NOMO-1 treated with DMSO at 0.1 percent for 48 hours (cell line): ENCODE measurements at regions not wholly inside any gene's neighbourhood (a gene's known extent, or its start where the extent isn't known, plus 50 kb on each side); places are given as distances from the start of the nearest gene placed in this dataset.
A peak's percentile ranks its signal among the peaks of the same experiment; 100 is the strongest.
"Not testable (repeated sequence)": the region's sequence is repeated elsewhere in the genome, so short reads cannot be mapped to it uniquely, and the experiment has no call there.

Experiments
- DNase-seq: peaks from one replicate; lab custom pipeline; 2025; ENCODE audit not compliant: unreplicated experiment; lab: John Stamatoyannopoulos, UW

DNA sequence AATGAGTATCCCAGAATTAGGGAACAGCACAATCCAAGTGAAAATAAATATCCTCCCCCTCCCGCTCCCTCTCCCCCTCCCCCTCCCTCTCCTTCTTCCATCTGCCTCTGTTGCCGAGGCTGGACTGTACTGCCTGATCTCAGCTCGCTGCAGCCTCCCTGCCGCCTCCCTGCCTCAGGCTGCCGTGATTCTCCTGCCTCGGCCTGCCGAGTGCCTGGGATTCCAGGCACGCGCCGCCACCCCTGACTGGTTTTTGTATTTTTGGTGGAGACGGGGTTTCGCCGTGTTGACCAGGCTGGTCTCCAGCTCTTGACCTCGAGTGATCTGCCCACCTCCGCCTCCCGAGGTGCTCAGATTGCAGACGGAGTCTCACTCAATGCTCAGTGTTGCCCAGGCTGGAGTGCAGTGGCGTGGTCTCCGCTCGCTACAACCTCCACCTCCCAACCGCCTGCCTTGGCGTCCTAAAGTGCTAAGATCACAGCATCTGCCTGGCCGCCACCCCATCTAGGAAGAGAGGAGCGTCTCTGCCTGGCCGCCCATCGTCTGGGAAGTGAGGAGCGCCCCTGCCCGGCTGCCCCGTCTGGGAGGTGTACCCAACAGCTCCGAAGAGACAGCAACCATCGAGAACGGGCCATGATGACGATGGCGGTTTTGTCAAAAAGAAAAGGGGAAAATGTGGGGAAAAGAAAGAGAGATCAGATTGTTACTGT, 178.9 kb upstream of the IPO5 start:
- DNase-seq = not testable (repeated sequence)

DNA sequence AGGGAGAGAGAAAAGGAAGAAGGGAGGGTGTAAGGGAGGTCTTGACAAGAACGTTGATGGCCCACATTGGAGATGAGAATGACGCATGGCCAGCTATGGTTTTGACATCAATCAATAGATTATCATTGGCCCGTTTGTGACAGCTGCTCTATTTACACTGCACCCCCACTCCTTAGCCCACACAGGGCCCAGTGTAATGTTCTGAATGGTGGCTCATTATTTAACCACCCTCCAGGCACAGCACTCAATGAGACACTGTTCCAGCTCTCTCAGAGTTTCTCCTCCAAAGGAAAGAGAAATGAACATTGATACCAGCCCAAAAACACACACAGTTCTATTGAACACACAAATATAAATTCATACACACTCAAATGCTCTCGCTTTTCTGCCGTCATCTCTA, 173.0 kb upstream of the IPO5 start:
- DNase-seq = no peak

DNA sequence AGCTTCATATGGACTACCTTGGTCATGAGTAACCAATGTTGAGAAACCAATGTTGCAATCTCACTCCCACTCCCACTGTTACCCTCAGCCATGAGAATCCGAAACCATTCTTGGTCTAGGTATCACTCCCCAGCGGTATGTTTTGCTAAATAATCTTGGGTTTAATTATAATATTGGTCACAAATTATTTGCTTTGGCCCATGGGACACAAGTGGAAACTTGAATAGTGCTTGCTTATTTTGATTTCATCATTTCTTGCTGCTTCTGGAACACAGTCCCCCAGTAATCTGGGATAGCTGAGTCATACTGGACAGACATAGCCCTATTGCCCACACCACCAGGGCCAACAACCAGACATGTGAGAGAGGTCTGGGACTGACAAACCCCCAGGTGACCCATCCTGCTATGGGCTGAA, 171.6 kb upstream of the IPO5 start:
- no peak for DNase-seq

DNA sequence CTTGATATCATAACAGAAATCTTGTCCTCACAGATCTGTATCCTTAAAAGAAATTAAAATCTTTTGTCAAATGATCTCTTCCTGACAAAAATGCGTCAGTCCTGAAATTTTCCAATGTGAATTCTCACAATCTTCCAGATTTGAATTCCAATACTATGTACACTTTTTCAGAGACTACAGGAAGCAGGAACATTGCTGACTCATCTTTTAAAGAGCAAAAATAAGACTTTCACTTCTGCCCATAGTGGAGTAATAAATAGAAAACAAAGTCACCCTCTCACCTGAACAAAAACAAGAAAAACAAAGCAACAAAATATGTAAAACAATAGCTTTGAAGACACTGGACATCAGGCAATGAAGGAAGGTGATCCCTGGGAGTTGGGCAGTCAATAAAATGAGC, 167.0 kb upstream of the IPO5 start:
- DNase-seq = no peak

DNA sequence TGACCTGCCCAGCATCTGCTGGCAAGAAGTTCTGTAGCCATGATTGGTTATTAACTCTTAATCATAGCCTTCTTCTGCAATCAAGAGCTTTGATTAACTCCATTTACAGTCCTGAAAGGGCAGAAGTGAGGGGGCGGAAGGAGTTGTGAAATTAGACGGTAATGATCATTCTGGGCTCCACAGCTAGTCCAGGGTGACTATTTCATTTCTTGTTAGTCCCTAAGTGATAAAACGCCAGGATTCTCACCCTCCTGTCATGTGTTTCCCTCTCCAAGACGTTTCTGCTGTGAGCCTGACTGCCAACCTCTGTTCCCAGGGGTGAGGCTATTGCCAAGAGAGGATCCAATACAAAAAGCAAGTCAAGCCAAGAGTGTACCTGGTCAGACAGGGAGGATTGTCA, 155.9 kb upstream of the IPO5 start:
- no peak for DNase-seq

DNA sequence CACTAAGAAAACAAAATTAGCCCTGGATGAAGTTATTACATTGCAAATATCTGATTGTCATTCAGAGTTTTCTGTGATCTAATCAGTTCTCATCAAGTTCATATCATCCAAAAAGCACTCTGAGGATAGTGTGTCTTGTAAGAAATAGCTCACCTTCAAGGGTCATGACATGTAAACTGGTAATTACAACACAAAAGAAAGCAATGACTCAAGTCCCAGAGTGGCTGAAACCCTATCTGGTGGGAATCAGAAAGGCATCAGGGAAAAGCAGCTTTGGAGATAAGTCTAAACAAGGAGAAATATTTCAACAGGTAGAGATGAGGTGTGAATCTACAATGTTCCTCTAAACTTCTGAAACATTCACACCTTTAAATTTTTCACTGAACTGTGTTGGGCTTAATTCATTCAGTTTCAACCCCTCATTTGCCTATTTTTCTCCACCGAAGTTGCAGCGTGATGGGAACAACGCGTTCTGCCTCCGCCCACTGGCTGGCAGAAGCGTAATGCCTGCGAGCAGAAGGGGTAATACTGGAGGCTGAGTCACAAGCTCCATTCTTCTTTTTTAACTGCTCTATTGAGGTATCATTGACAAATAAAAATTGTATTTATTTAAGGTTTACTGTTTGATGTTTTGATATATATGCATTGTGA, 155.2 kb upstream of the IPO5 start:
- no peak for DNase-seq

DNA sequence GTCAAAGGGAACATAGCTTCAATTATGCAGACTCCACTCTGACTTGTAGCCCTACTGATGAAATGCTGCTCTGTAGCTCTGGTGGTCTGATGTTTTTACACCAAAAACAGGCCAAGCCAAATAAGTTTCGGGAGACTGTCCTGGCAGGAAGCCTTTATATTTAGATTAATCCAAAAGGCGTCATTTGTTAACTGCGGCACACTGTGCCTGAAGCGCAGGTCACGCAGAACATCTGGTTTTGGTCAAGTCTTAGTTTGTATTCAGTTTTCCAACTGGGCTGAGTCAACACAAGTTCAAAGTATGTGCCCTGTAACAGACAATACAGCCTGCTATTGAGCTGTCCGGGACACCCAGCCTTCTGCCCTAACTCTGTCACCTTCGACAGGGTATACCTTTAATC, 154.6 kb upstream of the IPO5 start:
- no peak for DNase-seq

DNA sequence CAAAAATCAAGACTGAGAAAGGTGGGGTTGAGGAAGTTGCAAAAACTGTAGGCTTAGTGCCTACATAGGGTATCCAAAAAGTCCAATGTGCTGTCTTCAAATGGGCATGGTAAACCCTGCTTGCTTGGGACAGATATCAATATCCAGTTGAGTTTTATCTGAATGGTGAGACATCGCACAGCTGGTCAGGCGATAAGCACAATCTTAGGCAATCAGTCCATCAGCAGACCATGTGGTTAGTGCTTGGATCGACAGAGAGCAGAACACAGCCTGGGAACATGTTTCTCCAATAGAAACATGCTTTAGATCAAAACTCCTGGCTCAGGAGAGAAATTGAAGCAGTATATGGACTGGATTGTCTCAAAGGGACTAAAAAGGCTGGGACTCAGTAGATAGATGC, 151.3 kb upstream of the IPO5 start:
- no peak for DNase-seq

DNA sequence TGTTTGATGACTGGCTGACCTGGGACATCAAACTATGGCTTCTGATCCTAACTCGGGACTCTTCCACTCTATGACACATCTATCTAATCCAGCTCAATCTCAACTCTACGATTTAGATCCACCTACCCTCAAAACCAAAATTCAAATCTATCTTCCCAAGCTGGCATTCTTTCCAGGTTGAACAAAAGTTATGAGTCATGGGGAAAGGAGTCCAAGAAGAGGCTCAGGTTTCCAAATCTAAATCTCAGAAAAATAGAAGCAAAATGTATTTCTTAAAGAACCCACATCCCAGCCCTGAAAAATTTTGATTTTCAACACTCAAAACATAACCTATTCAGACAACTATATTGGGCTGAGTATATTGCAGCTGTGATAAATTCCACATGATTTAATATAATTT, 143.9 kb upstream of the IPO5 start:
- no peak for DNase-seq

DNA sequence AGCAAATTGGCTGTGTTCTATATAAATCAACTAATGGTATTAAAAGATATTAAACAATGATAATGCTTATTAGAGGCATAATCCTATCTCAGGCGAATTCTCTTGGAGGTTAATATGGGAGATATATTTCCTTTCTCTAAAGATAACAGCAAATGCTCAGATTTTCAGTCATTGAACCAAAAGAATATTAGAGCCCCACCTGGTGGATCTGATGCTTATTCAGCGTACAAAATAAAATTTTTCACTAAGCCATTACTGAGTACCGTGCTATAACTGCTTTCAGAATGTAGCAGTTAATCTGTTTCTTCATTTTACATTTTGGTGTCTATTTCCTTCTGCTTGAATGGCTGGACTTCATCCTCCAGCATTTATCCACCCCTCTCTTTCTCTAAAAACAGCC, 143.3 kb upstream of the IPO5 start:
- no peak for DNase-seq

DNA sequence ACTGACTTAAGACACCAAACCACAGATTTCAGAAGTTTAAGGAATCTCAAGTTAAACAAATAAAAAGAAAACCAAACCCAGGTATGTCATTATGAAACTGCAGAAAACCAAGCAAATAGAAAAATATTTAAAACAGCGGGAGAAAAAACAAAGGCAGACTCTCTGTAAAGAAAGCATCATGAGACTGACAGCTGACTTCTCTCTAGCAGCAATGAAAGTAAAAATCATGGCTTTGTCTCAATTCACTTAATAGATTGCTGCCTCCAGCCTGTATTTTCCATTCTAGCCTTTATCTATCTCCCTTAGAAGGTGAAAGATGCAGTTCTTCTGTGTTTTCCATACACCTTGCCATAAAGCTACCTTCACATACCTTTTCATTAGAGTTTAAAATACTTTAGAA, 131.1 kb upstream of the IPO5 start:
- no peak for DNase-seq

DNA sequence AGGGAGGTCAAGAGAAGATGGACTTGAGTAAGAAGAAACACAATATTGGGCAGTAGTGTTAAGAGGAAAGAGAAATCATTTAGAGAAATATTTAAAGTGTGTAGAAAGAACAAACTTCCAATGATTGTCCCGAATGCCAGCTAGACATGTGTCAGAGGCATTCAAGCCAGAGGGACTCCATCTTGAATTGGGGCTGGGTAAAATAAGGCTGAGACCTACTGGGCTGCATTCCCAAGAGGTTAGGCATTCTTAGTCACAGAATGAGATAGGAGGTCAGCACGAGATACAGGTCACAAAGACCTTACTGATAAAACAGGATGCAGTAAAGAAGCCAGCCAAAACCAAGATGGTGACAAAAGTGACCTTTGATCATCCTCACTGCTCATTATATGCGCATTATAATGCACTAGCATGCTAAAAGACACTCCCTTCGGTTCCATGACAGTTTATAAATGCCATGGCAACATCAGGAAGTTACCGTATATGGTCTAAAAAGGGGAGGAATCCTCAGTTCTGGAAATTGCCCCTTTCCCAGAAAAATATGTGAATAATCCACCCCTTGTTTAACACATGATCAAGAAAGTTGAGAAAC, 127.0 kb upstream of the IPO5 start:
- no peak for DNase-seq

DNA sequence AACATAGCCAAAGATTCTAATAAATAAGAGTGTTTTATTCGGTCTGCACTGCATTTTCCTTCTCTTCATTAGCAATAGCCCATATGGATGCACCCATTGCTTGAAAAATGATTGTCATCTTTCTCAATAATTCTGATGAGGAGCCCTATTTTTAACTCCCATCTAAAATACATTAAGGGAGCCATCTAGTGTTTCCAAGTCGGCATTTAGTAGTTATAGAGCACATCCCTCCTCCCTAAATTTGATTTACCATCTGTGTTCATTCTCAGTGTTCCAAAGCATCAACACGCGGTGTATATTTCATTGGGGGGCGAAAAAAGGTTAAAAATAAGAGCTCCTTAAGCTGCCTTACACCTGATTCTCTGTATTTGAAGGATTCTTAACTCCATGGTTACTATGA, 119.2 kb upstream of the IPO5 start:
- DNase-seq = no peak

DNA sequence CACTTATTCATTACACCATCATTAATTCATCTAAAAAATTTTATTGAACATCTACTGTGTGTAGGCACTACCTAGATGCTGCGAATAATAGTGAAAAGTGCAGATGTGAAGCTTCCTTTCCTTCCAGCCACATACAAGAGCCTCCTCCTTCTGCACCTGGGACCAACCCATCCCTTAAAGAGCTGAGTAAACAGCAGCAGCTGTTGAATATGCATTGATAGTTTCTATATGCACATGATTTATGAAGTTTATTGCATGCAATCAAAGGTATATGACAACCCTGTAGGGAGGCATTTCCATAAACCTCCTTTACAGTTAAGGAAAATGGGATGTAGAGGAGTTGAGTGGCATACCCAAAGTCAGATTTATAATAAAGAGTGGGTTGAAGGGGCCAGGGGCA, 110.3 kb upstream of the IPO5 start:
- no peak for DNase-seq

DNA sequence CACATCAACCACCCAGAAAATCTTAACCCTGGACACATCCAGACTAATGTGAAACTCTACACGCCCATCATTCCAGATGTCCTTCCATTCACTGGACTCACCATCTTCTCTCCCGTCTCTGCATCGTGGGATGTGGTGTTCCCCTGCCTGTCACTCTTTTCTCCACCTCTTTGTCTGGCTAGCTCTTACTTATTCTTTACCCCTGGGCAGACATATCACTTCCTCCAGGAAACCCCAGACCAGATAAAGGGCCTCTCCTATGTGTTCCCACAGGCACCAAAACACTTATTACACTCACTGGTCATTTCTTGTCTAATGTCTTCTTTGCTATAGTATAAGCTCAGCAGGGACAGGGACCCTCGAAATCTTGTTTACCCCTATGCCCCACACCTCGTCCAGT, 109.3 kb upstream of the IPO5 start:
- no peak for DNase-seq

DNA sequence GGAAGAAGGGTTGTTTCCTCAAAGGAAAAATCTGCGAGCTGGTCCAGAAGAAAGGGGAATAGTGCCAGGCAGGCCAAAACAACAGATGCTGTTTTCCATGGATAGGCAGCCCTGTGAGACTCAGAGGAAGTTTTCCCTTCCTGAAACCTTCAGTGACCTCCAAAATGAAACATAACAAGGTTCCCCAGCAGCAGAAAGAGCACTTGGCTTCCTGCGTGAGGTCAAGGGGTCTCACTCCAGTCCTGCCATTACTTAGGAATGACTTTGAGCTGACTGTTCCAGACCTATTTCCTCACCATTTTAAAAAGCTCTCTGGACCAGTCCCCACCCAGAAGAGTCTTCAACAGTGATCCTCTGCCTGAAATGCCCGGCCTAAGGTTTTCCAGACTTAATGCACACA, 104.6 kb upstream of the IPO5 start:
- DNase-seq = no peak

DNA sequence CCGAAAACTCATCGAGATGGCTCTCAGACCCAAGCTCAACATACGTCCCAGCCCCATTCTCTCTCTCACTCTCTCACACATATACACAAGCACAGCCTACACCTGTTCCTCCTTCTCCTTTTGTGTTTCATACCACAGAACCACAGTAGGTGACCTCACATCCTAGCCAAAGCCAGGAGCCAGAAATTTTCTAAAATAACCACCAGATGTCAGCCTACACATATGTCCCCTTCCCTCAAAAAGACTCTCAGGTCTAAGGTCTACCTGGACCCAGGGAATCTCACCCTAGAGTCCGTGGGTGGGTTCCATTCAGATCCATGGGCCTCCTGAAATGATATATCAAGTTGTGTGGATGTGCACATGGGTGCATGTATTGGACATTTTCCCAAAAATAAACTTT, 104.2 kb upstream of the IPO5 start:
- peak; percentile 1 for DNase-seq

DNA sequence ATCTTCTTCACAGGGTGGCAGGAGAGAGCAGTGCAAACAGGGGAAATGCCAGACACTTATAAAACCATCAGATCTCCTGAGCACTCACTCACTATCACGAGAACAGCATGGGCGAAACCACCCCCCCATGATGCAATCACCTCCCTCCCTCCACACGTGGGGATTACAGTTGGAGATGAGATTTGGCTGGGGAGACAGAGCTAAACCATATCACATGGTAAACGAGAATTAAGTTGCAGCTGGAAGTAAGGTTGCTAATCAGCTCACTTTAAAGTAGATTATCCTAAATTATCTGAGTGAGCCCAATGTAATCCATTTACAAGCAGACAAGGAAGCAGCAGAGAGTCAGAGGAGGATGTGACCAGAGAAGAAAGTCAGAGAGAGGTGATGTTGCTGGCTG, 102.2 kb upstream of the IPO5 start:
- DNase-seq = no peak

DNA sequence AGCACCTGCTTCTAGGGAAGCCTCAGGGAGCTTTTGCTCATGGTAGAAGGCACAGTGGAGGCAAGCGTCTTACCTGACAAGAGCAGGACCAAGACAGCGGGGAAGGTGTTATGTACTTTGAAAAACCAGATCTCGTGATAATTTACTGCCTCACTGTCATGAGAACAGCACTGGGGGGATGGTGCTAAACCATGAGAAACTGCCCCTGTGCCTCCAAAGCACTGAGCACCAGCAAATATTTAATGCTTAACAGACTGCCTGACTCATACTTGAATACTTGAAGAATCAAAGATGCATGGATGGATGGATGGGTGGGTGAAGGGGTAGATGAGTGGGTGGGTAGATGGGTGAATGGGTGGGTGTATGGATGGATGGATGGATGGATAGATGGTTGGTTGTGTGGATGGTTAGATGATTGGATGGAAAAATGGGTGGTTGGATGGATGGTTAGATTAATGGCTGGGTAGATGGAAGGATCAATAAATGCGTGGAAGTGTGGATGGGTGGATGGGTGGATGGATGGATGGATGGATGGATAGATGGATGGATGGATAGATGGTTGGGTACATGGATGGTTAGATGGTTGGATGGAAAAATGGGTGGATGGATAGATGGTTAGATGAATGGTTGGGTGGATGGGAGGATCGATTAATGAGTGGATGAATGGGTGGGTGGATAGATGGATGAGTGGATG, 101.1 kb upstream of the IPO5 start:
- DNase-seq = no peak

DNA sequence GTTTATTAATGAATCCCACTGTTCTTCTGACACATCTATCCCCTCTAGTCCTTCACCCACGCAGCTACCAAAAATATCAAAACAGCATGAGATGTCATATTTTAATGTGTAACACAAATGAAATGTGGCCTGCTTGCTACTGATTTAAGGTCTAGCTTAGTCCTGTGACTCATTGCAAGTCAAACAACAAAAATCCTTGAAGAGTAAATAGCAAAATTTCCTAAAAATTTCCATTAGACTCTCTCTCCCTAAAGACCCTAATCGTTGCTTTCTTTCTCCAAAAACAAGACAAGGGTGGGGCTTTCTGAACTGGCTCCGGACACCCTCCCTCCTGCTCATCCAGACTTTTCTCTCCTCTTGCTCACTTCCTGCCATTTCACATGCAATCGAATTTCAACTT, 99.9 kb upstream of the IPO5 start:
- DNase-seq = no peak

DNA sequence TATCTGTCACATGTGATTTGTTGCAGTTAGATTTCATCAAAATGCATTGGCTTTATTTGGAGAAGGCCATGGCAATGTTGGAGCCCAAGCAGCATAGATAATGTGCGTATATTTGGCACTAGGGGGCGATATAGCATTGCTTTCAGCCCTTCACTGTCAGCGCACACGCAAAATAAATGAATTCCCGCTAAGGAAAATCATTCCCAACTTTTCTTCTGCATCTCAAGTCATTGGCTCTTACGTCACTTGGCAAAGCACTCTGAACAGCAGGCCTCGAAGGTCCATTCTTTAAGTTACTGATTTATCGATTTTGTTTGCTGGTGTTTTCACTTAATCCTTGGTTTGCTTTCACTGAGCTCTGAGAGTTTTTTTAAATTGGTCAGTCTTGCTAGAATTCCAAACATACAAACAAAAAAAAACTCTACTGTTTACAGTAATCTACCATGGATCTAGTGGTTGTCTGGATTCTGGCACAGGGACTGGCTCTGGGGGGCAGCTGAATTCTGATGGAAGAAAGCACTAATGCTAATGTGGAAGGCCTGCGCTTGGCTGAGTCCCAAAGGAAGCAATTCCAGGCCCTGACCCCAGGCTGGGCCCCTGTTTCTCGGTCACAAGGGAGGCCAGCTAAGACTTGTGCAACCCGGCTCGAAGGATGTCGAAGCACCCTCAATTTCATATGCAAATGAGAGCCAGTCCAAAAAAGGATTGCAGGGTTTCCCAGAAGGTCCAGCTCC, 97.7 kb upstream of the IPO5 start:
- peak; percentile 43 for DNase-seq

DNA sequence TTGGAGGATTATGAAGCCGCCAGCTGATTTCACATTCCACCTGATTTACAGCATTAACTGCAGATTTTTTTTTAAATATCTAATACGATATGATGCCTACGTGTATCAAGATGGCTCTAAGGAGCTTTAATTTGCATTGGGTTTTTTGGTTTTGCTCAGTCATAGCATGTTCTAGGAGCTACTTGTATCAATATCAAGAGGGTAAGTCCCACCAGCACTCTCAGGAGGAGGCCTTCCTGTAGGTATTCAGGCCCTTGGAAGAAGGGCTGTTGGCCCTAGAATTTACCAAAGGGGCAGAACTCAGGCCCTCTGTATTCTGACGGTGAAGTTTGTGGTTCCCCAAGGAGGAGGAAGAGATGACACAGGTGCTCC, 97.2 kb upstream of the IPO5 start:
- DNase-seq = no peak
